Mononuclear cell (primary cell): ENCODE measurements at regions not wholly inside any gene's neighbourhood (a gene's known extent, or its start where the extent isn't known, plus 50 kb on each side); places are given as distances from the start of the nearest gene placed in this dataset.

Experiments
- H3K27me3 ChIP-seq: 2 replicates; pipeline ENCODE4 v1.6.0; 2011; ENCODE audit warnings: low read length, control low read depth; ENCODE audit not compliant: insufficient read depth
- H3K4me1 ChIP-seq: 2 replicates; pipeline ENCODE4 v1.5.1; 2011; ENCODE audit warnings: mild to moderate bottlenecking, low read length, control low read depth; ENCODE audit not compliant: insufficient read depth
- H3K4me3 ChIP-seq: 2 replicates; pipeline ENCODE4 v1.5.1; 2011; ENCODE audit warnings: mild to moderate bottlenecking, low read length, moderate library complexity
- H3K9me3 ChIP-seq: 2 replicates; pipeline ENCODE4 v1.5.1; 2011; ENCODE audit warnings: low read depth, mild to moderate bottlenecking, control low read depth, low read length

GRCh38 chr16:79347277-79347676 lies 253.3 kb downstream of the MAF start:
- Histone ChIP-seq H3K9me3 (no peaks in the 10 kb centered on the region), H3K4me1 (no peaks in the 10 kb centered on the region), H3K27me3 (no peaks in the 10 kb centered on the region), H3K4me3 (no peak overlapping the region)

- Histone ChIP-seq H3K4me1 (no peaks in the 10 kb centered on the region), H3K9me3 (no peaks in the 10 kb centered on the region), H3K27me3 (no peaks in the 10 kb centered on the region), H3K4me3 (no peak overlapping the region)
Measured at GRCh38 chr16:79339863-79340262, 260.7 kb downstream of the MAF start.

GRCh38 chr16:79337906-79338305 lies 262.6 kb downstream of the MAF start:
- no peaks in the 10 kb centered on the region for H3K27me3 ChIP-seq
- no peak overlapping the region for H3K4me3 ChIP-seq
- no peaks in the 10 kb centered on the region for H3K4me1 ChIP-seq
- no peaks in the 10 kb centered on the region for H3K9me3 ChIP-seq

- Histone ChIP-seq H3K27me3 (no peaks in the 10 kb centered on the region), H3K4me3 (no peak overlapping the region), H3K4me1 (no peaks in the 10 kb centered on the region), H3K9me3 (no peaks in the 10 kb centered on the region)
Measured at GRCh38 chr16:79336437-79337229, 263.9 kb downstream of the MAF start.

- Histone ChIP-seq H3K9me3 (no peaks in the 10 kb centered on the region), H3K27me3 (no peaks in the 10 kb centered on the region), H3K4me3 (no peak overlapping the region), H3K4me1 (peaks cover 17% of the 10 kb centered on the region)
Measured at GRCh38 chr16:79334127-79334526, 266.4 kb downstream of the MAF start.

GRCh38 chr16:79331066-79331465 lies 269.5 kb downstream of the MAF start:
- peaks cover 35% of the 10 kb centered on the region for H3K4me1 ChIP-seq
- H3K4me3 ChIP-seq: no peak overlapping the region
- no peaks in the 10 kb centered on the region for H3K27me3 ChIP-seq
- H3K9me3 ChIP-seq: no peaks in the 10 kb centered on the region

GRCh38 chr16:79329967-79330366 lies 270.6 kb downstream of the MAF start:
- Histone ChIP-seq H3K9me3 (no peaks in the 10 kb centered on the region), H3K4me1 (peaks cover 35% of the 10 kb centered on the region), H3K27me3 (no peaks in the 10 kb centered on the region), H3K4me3 (no peak overlapping the region)

- H3K9me3 ChIP-seq: no peaks in the 10 kb centered on the region
- H3K4me1 ChIP-seq: peaks cover 35% of the 10 kb centered on the region
- H3K4me3 ChIP-seq: no peak overlapping the region
- no peaks in the 10 kb centered on the region for H3K27me3 ChIP-seq
Measured at GRCh38 chr16:79329166-79329521, 271.4 kb downstream of the MAF start.

- Histone ChIP-seq H3K4me3 (no peak overlapping the region), H3K9me3 (no peaks in the 10 kb centered on the region), H3K27me3 (no peaks in the 10 kb centered on the region), H3K4me1 (peaks cover 35% of the 10 kb centered on the region)
Measured at GRCh38 chr16:79328402-79329165, 272.0 kb downstream of the MAF start.

- H3K27me3 ChIP-seq: no peaks in the 10 kb centered on the region
- peaks cover 35% of the 10 kb centered on the region for H3K4me1 ChIP-seq
- no peaks in the 10 kb centered on the region for H3K9me3 ChIP-seq
- no peak overlapping the region for H3K4me3 ChIP-seq
Measured at GRCh38 chr16:79327836-79328235, 272.7 kb downstream of the MAF start.

GRCh38 chr16:79326549-79326948 lies 274.0 kb downstream of the MAF start:
- Histone ChIP-seq H3K9me3 (no peaks in the 10 kb centered on the region), H3K4me1 (peaks cover 35% of the 10 kb centered on the region), H3K27me3 (no peaks in the 10 kb centered on the region), H3K4me3 (no peak overlapping the region)

GRCh38 chr16:79325226-79325945 lies 275.2 kb downstream of the MAF start:
- H3K27me3 ChIP-seq: peaks cover 1% of the 10 kb centered on the region
- no peaks in the 10 kb centered on the region for H3K9me3 ChIP-seq
- H3K4me3 ChIP-seq: no peak overlapping the region
- peaks cover 28% of the 10 kb centered on the region for H3K4me1 ChIP-seq

GRCh38 chr16:79320956-79321355 lies 279.6 kb downstream of the MAF start:
- Histone ChIP-seq H3K9me3 (no peaks in the 10 kb centered on the region), H3K27me3 (peaks cover 6% of the 10 kb centered on the region), H3K4me1 (no peaks in the 10 kb centered on the region), H3K4me3 (no peak overlapping the region)

- Histone ChIP-seq H3K27me3 (peaks cover 6% of the 10 kb centered on the region), H3K9me3 (no peaks in the 10 kb centered on the region), H3K4me3 (no peak overlapping the region), H3K4me1 (peaks cover 4% of the 10 kb centered on the region)
Measured at GRCh38 chr16:79318143-79318899, 282.2 kb downstream of the MAF start.

- H3K4me3 ChIP-seq: no peak overlapping the region
- peaks cover 6% of the 10 kb centered on the region for H3K27me3 ChIP-seq
- H3K4me1 ChIP-seq: peaks cover 4% of the 10 kb centered on the region
- no peaks in the 10 kb centered on the region for H3K9me3 ChIP-seq
Measured at GRCh38 chr16:79317521-79317920, 283.0 kb downstream of the MAF start.
